ENCODE measurements at regions not wholly inside any gene's neighbourhood (a gene's known extent, or its start where the extent isn't known, plus 50 kb on each side); places are given as distances from the start of the nearest gene placed in this dataset.

DNA sequence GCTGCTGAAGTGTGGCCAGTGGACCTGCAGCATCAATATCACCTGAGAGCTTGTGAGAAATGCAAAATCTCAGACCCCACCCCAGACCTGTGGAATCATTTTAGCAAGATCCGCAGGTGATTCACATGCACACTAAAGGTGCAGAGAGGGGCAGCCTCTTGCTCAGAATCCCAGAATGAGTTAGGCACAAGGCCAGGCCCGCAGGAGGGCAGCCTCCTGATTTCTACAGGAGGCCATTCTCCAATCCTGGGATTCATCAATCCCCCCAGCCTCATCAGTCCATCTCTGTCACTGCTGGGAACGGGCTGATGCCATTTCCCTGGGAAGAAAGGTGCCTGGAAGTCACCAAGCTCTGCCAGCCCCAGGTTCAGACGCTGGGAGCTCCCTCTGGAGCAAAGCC, 63.0 kb upstream of the GPR26 start:
- Histone ChIP-seq H3K4me1 (ENCODE audit: control insufficient read depth, insufficient read depth, low read length, poor library complexity, severe bottlenecking) (no peaks in the 10 kb centered on the region), H3K27me3 (ENCODE audit: control insufficient read depth, insufficient read depth, low read length) (no peaks in the 10 kb centered on the region), H3K9me3 (ENCODE audit: control insufficient read depth in 2 of 2, low read length in 2 of 2) (peaks cover 0 to 5% of the 10 kb centered on the region in 2 experiments), H3K36me3 (ENCODE audit: control insufficient read depth, insufficient read depth, low read length) (no peaks in the 10 kb centered on the region), H3K27ac (ENCODE audit: insufficient read depth, low read length, poor library complexity, severe bottlenecking) (no peak overlapping the region), H3K4me3 (ENCODE audit: low read depth, low read length) (no peak overlapping the region)
- no peak overlapping the region for H3K4me3 Mint-ChIP-seq
- no peaks in the 10 kb centered on the region for H3K36me3 Mint-ChIP-seq
- ATAC-seq (ENCODE audit: low read depth in 2 of 2) (no peak), DNase-seq (no peak)
- H3K27ac Mint-ChIP-seq: no peak overlapping the region
- H3K4me1 Mint-ChIP-seq: no peaks in the 10 kb centered on the region
- no peaks in the 10 kb centered on the region for H3K27me3 Mint-ChIP-seq
- peaks cover 0 to 13% (median 4%) of the 10 kb centered on the region in 7 donors for H3K9me3 Mint-ChIP-seq

DNA sequence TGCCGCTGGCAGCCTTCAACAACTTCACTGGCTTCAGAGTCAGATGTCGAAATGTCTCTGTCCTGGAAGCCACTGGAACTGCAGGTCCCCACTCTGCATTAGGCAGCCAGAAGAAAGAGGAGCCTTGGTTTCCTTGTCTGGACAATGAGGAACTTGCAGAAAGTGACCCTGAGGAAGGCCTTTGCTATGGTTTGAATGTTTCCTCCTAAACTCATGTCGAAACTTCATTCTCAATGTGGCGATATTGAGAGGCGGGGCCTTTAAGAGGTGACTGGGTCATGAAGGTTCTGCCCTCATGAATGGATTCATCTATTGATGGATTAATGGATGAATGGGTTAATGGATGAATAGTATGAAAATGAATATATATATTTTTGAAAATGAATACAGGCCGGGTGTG, 61.6 kb upstream of the GPR26 start:
- no peak overlapping the region for H3K4me3 ChIP-seq (ENCODE audit: low read depth, low read length)
- DNase-seq (no peak), ATAC-seq (ENCODE audit: low read depth in 2 of 2) (no peak)
- no peaks in the 10 kb centered on the region for H3K4me1 ChIP-seq (ENCODE audit: control insufficient read depth, insufficient read depth, low read length, poor library complexity, severe bottlenecking)
- Mint-ChIP-seq H3K36me3 (no peaks in the 10 kb centered on the region), H3K4me1 (no peaks in the 10 kb centered on the region), H3K27me3 (no peaks in the 10 kb centered on the region), H3K27ac (no peak overlapping the region), H3K4me3 (no peak overlapping the region), H3K9me3 (peaks cover 0 to 13% (median 4%) of the 10 kb centered on the region in 7 donors)
- H3K27me3 ChIP-seq (ENCODE audit: control insufficient read depth, insufficient read depth, low read length): no peaks in the 10 kb centered on the region
- no peak overlapping the region for H3K27ac ChIP-seq (ENCODE audit: insufficient read depth, low read length, poor library complexity, severe bottlenecking)
- H3K36me3 ChIP-seq (ENCODE audit: control insufficient read depth, insufficient read depth, low read length): no peaks in the 10 kb centered on the region
- peaks cover 0 to 5% of the 10 kb centered on the region in 2 experiments for H3K9me3 ChIP-seq (ENCODE audit: control insufficient read depth in 2 of 2, low read length in 2 of 2)

DNA sequence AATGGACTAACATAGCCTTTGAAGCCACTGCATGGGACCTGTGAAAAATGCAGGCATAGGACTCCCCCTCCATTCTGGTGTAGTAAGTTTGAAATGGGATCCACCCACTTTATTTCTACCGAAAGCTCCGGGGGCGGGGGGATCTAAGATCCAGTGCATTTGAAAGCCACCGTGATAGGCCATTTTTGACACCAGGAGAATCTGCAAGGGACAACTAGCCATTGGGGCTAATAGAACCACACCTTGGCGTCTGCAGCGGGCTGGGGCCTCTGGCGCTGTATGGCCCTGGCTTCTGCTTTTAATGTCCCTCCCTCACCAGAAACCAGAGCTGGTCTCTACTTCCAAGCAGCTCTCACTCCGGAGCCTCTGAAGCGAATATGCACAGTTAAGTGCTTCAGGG, 60.1 kb upstream of the GPR26 start:
- Histone ChIP-seq H3K27me3 (ENCODE audit: control insufficient read depth, insufficient read depth, low read length) (no peaks in the 10 kb centered on the region), H3K4me1 (ENCODE audit: control insufficient read depth, insufficient read depth, low read length, poor library complexity, severe bottlenecking) (no peaks in the 10 kb centered on the region), H3K36me3 (ENCODE audit: control insufficient read depth, insufficient read depth, low read length) (no peaks in the 10 kb centered on the region), H3K27ac (ENCODE audit: insufficient read depth, low read length, poor library complexity, severe bottlenecking) (no peak overlapping the region), H3K9me3 (ENCODE audit: control insufficient read depth in 2 of 2, low read length in 2 of 2) (peaks cover 0 to 5% of the 10 kb centered on the region in 2 experiments), H3K4me3 (ENCODE audit: low read depth, low read length) (no peak overlapping the region)
- no peak for ATAC-seq (ENCODE audit: low read depth in 2 of 2)
- Mint-ChIP-seq H3K4me3 (no peak overlapping the region), H3K9me3 (peaks cover 0 to 14% (median 2%) of the 10 kb centered on the region in 7 donors), H3K27me3 (no peaks in the 10 kb centered on the region), H3K36me3 (no peaks in the 10 kb centered on the region), H3K27ac (no peak overlapping the region), H3K4me1 (no peaks in the 10 kb centered on the region)
- DNase-seq: no peak

GRCh38 chr10:123606955-123607354, 59.2 kb upstream of the GPR26 start:
- Histone ChIP-seq H3K27me3 (ENCODE audit: control insufficient read depth, insufficient read depth, low read length) (no peaks in the 10 kb centered on the region), H3K4me1 (ENCODE audit: control insufficient read depth, insufficient read depth, low read length, poor library complexity, severe bottlenecking) (no peaks in the 10 kb centered on the region), H3K36me3 (ENCODE audit: control insufficient read depth, insufficient read depth, low read length) (no peaks in the 10 kb centered on the region), H3K9me3 (ENCODE audit: control insufficient read depth in 2 of 2, low read length in 2 of 2) (no peaks in the 10 kb centered on the region), H3K4me3 (ENCODE audit: low read depth, low read length) (no peak overlapping the region), H3K27ac (ENCODE audit: insufficient read depth, low read length, poor library complexity, severe bottlenecking) (no peak overlapping the region)
- Mint-ChIP-seq H3K27me3 (no peaks in the 10 kb centered on the region), H3K27ac (peak overlapping the region in 1 of 3 donors; percentile 17), H3K9me3 (peaks cover 0 to 6% (median 1%) of the 10 kb centered on the region in 7 donors), H3K36me3 (no peaks in the 10 kb centered on the region), H3K4me3 (no peak overlapping the region), H3K4me1 (no peaks in the 10 kb centered on the region)
- ATAC-seq (ENCODE audit: low read depth in 2 of 2) (no peak), DNase-seq (no peak)

DNA sequence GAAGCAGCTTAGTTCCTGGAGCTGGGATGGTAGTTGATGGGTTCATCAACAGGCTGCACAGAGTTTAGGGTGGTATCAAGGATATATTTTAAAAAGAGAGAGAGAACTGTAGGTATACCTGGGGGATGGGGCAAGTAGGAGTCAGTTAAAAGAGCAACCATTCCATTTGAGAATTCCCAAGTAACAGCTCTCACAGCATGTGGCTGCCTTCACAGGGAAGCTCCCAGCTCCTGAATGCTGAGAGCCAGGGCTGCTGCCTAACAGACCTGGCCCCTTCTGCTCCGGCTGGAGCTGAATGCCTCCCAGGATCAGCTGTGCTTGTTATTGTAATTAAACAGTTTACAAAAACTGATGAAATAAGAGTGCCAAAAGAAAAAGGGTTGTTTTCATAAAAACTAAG, 58.8 kb upstream of the GPR26 start:
- Histone ChIP-seq H3K4me3 (ENCODE audit: low read depth, low read length) (no peak overlapping the region), H3K36me3 (ENCODE audit: control insufficient read depth, insufficient read depth, low read length) (no peaks in the 10 kb centered on the region), H3K27me3 (ENCODE audit: control insufficient read depth, insufficient read depth, low read length) (no peaks in the 10 kb centered on the region), H3K9me3 (ENCODE audit: control insufficient read depth in 2 of 2, low read length in 2 of 2) (no peaks in the 10 kb centered on the region), H3K4me1 (ENCODE audit: control insufficient read depth, insufficient read depth, low read length, poor library complexity, severe bottlenecking) (no peaks in the 10 kb centered on the region), H3K27ac (ENCODE audit: insufficient read depth, low read length, poor library complexity, severe bottlenecking) (no peak overlapping the region)
- H3K27me3 Mint-ChIP-seq: no peaks in the 10 kb centered on the region
- H3K9me3 Mint-ChIP-seq: peaks cover 0 to 6% (median 1%) of the 10 kb centered on the region in 7 donors
- DNase-seq: no peak
- no peak overlapping the region for H3K4me3 Mint-ChIP-seq
- H3K27ac Mint-ChIP-seq: no peak overlapping the region
- no peaks in the 10 kb centered on the region for H3K4me1 Mint-ChIP-seq
- ATAC-seq (ENCODE audit: low read depth in 2 of 2): no peak
- H3K36me3 Mint-ChIP-seq: no peaks in the 10 kb centered on the region

DNA sequence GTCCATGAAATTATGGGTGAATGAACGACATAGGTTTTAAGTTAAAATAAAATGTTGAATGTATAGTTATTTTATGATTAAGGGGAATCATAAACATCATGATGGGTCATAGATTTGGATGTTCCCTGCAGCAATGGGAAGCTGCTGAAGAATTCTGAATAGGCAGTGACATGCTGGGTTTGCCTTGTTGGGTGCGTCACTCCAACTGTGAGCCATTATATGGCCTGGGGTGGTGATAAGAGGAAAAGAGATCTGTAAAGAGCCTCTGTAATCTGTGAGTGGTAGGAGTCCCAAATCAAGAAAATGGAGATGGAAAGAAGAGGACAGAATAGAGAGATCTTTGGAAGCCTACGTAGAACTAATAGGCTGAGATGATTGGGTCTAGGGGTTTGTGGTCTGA, 58.1 kb upstream of the GPR26 start:
- Mint-ChIP-seq H3K9me3 (peaks cover 0 to 6% (median 1%) of the 10 kb centered on the region in 7 donors), H3K4me1 (no peaks in the 10 kb centered on the region), H3K27me3 (no peaks in the 10 kb centered on the region), H3K27ac (no peak overlapping the region), H3K4me3 (no peak overlapping the region), H3K36me3 (no peaks in the 10 kb centered on the region)
- ATAC-seq (ENCODE audit: low read depth in 2 of 2) (no peak), DNase-seq (no peak)
- Histone ChIP-seq H3K36me3 (ENCODE audit: control insufficient read depth, insufficient read depth, low read length) (no peaks in the 10 kb centered on the region), H3K27me3 (ENCODE audit: control insufficient read depth, insufficient read depth, low read length) (no peaks in the 10 kb centered on the region), H3K4me1 (ENCODE audit: control insufficient read depth, insufficient read depth, low read length, poor library complexity, severe bottlenecking) (no peaks in the 10 kb centered on the region), H3K9me3 (ENCODE audit: control insufficient read depth in 2 of 2, low read length in 2 of 2) (no peaks in the 10 kb centered on the region), H3K4me3 (ENCODE audit: low read depth, low read length) (no peak overlapping the region), H3K27ac (ENCODE audit: insufficient read depth, low read length, poor library complexity, severe bottlenecking) (no peak overlapping the region)

DNA sequence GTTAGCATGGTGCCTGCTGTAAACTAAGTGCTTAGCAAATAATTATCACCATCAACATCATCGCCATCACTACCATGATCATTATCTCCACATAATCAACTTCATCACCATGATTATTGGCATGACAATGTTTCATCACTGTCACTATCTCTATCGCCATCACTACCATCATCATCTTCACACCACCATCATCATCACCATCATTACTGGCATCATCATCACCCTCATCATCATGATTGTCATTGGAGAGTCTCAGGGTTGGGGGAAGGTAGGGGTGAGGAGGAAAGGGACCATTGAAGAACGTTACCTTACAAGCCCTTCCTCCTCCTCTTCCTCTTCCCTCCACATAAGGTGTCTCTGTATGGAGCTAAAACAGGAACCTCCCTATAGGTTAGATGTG, 54.9 kb upstream of the GPR26 start:
- Mint-ChIP-seq H3K27ac (no peak overlapping the region), H3K4me3 (no peak overlapping the region), H3K9me3 (peaks cover 0 to 14% (median 0%) of the 10 kb centered on the region in 7 donors), H3K27me3 (peaks cover 11% of the 10 kb centered on the region), H3K36me3 (no peaks in the 10 kb centered on the region), H3K4me1 (no peaks in the 10 kb centered on the region)
- no peaks in the 10 kb centered on the region for H3K4me1 ChIP-seq (ENCODE audit: control insufficient read depth, insufficient read depth, low read length, poor library complexity, severe bottlenecking)
- no peak overlapping the region for H3K27ac ChIP-seq (ENCODE audit: insufficient read depth, low read length, poor library complexity, severe bottlenecking)
- no peaks in the 10 kb centered on the region for H3K9me3 ChIP-seq (ENCODE audit: control insufficient read depth in 2 of 2, low read length in 2 of 2)
- H3K27me3 ChIP-seq (ENCODE audit: control insufficient read depth, insufficient read depth, low read length): no peaks in the 10 kb centered on the region
- H3K36me3 ChIP-seq (ENCODE audit: control insufficient read depth, insufficient read depth, low read length): no peaks in the 10 kb centered on the region
- ATAC-seq (ENCODE audit: low read depth in 2 of 2): no peak
- no peak for DNase-seq
- H3K4me3 ChIP-seq (ENCODE audit: low read depth, low read length): no peak overlapping the region

DNA sequence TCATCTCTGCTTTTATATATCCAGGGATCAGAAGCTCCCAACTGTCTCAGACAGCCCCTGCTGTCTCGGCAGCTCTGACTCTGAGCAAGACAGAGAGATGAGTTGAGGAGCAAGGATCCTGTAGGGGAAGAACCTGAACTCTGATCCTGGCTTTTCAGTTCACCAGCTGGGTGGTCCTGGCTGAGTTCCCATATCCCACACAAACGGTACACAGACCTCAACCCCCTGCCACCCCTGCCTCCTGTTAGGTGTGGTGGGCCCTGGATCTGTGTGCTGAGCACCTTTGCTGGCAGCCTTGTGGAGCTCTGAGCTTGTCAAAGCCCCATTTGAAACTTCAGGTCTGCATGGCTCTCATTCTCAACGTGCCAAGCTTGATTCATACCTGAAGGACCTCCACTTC, 54.3 kb upstream of the GPR26 start:
- Histone ChIP-seq H3K36me3 (ENCODE audit: control insufficient read depth, insufficient read depth, low read length) (no peaks in the 10 kb centered on the region), H3K27ac (ENCODE audit: insufficient read depth, low read length, poor library complexity, severe bottlenecking) (no peak overlapping the region), H3K4me3 (ENCODE audit: low read depth, low read length) (no peak overlapping the region), H3K27me3 (ENCODE audit: control insufficient read depth, insufficient read depth, low read length) (no peaks in the 10 kb centered on the region), H3K9me3 (ENCODE audit: control insufficient read depth in 2 of 2, low read length in 2 of 2) (no peaks in the 10 kb centered on the region), H3K4me1 (ENCODE audit: control insufficient read depth, insufficient read depth, low read length, poor library complexity, severe bottlenecking) (no peaks in the 10 kb centered on the region)
- Mint-ChIP-seq H3K27ac (no peak overlapping the region), H3K4me1 (no peaks in the 10 kb centered on the region), H3K4me3 (no peak overlapping the region), H3K36me3 (no peaks in the 10 kb centered on the region), H3K9me3 (peaks cover 0 to 14% (median 0%) of the 10 kb centered on the region in 7 donors), H3K27me3 (peaks cover 11% of the 10 kb centered on the region)
- DNase-seq (no peak), ATAC-seq (ENCODE audit: low read depth in 2 of 2) (no peak)
